GM20000 (cell line): ENCODE measurements at regions not wholly inside any gene's neighbourhood (a gene's known extent, or its start where the extent isn't known, plus 50 kb on each side); places are given as distances from the start of the nearest gene placed in this dataset.

ENCODE experiments used
- DNase-seq: peaks from one replicate; pipeline ENCODE4 v3.0.0; 2012; ENCODE audit warnings: low spot score
- TF ChIP-seq, protein P1 (sequence below): IDR thresholded peaks from 2 replicates; pipeline ENCODE4 v1.5.1; 2012; ENCODE audit warnings: mild to moderate bottlenecking, control low read depth; ENCODE audit errors: extremely low read depth, missing control alignments

DNA sequence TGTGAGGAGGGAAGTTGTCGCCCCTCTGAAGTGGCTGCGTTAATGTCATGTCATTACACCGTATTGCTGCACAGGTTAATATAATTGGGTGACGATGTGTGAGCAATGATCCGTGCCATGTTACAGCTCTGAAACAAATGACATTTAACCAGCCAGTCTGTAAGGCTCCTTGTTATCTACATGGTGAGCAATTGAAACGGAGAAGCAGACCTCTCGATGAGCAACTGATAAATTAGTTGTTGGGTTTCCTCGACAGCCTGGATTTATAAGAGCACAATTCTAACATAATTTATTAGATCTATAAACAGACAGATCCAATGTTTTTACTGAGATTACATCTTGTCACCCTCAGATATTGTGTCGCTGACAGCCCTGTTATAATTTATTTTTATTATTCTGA lies 49.9 kb upstream of the MAFB start:
- no peak for DNase-seq
- TF ChIP-seq, protein P1, sequence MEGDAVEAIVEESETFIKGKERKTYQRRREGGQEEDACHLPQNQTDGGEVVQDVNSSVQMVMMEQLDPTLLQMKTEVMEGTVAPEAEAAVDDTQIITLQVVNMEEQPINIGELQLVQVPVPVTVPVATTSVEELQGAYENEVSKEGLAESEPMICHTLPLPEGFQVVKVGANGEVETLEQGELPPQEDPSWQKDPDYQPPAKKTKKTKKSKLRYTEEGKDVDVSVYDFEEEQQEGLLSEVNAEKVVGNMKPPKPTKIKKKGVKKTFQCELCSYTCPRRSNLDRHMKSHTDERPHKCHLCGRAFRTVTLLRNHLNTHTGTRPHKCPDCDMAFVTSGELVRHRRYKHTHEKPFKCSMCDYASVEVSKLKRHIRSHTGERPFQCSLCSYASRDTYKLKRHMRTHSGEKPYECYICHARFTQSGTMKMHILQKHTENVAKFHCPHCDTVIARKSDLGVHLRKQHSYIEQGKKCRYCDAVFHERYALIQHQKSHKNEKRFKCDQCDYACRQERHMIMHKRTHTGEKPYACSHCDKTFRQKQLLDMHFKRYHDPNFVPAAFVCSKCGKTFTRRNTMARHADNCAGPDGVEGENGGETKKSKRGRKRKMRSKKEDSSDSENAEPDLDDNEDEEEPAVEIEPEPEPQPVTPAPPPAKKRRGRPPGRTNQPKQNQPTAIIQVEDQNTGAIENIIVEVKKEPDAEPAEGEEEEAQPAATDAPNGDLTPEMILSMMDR, result no peak

DNA sequence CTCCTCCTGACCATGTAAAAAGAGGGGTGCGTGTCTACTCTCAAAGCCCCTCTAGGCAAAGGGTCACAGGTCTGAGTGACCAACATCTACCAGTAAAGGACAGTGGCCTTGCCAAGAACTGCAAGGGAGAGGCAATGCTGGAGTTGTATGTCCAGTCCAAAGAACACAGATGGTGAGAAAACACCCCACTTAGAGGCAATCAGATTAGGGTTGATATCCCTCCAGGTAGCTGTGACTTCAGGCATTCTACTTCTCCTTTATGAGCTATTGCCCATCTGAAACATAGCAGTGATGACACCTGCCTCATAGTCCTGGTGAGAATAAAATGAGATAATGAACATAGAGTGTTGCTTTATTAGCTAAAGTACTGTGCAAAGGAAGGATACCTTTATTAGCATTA lies 50.8 kb upstream of the MAFB start:
- TF ChIP-seq, protein P1, result no peak
- no peak for DNase-seq

DNA sequence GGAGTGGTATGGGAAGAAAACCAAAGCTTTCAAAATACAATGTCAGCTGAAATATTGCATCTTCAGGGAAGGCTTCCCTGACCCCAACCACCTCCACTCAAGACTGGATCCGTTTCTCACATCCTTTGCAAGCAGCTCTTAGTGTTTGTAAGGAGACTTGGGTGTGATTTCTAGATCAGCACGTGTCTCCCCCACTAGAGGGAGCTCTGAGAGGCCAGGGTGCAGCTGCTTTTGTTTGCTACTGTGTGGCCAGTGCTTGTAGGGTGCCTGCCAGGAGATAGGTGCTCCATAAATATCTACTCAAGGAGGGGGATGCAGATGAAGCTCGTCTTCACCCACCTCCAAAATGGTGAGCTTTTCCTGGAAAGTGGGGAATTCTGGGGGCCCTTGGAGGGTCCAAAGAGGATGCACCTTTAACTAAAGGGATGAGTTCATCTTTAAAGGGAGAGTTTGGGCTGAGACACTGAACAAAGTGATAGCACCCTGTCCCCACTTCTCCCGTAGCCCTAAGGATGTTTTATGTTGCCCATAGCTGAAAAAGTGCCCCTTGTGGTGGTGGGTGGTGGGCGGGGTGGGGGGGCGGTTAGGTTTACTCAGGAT lies 52.6 kb upstream of the MAFB start:
- TF ChIP-seq, protein P1, result peak; percentile 64
- peak; percentile 48 for DNase-seq

DNA sequence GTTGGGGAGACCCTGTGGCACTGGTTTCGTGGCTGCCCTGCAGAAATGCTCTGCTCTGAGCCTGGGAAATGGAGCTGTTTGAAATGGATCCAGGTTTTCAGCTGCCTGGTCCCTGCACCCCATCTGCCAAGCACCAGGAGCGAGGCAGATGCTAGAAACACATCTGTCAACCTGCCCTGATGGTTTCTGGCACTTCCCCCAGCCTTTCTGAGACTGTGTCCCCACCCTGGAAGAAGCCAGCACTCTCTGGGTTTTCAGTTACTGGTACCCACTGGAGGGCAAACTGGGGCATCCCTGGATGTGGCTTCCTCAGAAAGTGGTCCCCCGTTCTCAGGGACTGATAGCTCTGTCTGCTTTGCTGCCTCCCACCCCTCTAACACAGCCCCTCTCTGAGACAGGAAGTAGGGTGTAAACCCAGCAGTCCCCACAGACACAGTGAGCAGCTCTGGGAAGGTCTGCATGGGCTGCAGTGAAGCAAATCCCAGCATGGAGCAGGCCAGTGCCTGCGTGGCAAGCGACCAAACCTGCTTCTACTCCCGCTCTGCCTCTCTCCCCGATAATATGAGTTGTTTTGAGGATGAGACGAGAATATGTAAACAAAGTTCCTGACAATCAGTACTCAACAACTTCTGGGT lies 54.2 kb upstream of the MAFB start:
- TF ChIP-seq, protein P1, result no peak
- no peak for DNase-seq

DNA sequence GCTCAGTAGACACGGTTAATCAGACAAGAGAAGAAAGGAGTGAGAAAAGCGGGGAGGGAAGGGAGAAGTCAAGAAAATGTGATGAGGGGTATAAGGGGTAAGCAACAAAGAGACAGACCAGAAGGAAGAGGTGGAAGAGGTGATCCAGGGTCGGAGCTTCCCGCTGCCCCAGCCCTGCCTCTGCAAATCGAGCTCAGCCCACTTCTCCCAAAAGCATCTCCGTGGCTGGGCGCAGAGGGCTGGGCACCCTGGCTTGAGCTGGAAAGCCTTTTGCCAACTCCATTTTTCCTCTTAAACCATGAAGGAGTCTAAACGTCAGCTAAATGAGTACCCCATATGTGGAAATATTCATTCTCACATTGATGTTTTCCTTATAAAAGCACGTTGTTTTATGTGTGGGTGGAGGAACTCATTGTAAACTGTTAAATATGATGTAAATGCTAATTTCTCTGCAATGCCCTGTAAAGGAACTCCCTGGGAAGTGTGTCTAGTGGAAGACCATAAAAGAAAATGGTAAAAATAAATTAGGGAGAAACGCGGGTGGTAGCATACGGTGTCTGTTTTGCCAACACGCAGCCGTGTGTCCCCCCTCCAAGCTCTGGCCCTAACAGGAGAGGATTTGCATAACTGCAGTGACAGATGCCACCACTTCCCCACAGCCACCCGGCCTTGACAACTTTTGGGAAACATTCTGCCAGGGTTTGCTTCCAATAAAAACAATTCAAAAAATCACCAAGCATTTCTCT lies 55.2 kb upstream of the MAFB start:
- DNase-seq, result no peak

DNA sequence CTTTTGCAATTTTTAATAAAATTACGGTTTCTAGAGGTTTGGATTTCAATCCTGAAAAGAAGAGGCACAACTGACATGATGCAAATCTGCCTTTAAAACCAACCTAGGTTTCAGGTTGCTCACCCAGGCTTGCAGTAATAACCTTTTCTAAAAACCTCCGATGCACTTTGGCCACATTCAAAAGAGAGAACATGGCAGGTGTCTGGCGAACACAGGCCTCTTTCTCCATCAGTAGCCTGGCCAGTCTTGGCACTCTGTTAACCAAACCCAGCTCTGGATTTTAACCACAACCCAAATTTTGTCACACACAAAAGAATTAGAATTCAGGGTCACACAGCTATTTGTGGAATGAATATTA lies 55.8 kb upstream of the MAFB start:
- TF ChIP-seq, protein P1, result no peak
- no peak for DNase-seq

More for the DNA sequence above, 55.2 kb upstream of the MAFB start:
- TF ChIP-seq, protein P1, result no peak

DNA sequence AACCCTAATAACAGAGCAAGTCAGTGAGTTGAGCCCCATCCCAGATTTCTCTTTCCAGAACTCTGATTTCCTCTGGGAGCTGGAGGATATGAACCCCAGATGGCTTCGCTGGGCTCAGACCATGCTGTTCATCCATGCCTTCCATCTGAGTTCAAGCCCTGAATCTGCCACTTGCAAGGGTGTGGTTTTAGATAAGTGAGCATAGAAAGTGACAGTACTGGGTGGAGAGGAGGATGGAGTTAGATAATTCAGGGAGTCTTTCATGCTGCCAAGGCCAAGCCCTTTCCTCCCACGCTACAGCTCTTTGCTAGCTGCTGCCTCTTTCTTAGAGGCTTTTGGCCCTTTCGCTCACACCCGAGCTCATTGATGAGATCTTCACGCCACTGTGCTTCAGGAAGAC lies 57.2 kb upstream of the MAFB start:
- TF ChIP-seq, protein P1, result no peak

More for the DNA sequence above, 57.2 kb upstream of the MAFB start:
- DNase-seq, result no peak
